ENCODE measurements at regions not wholly inside any gene's neighbourhood (a gene's known extent, or its start where the extent isn't known, plus 50 kb on each side); places are given as distances from the start of the nearest gene placed in this dataset.

DNA sequence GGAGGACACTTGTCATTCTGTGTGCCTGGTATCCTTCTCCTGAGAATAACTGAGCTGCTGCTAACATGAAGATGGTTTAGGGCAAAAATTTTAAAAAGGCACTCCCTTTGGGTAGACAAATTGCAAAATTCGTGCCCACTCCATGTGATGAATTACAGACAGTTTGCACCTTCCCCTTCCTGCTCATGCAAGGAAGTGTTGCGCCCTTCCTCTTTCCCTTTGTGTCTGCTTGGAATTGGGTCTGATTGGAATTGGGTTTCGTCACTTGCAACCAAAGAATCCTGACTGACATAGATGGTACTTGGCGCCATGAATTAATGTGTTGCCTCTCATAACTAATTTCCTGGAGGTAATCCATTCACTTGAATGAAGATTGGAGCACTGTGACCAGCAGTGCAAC is 62.3 kb upstream of the SHLD1 start (continued):
- TF ChIP-seq CHD1 (IDR thresholded peaks at IDR 0.05; ENCODE audit: low read depth, low read length) (no peak), FOXM1 (IDR thresholded peaks at IDR 0.05; ENCODE audit: low read depth, low read length) (no peak), TCF3 (IDR thresholded peaks at IDR 0.05; ENCODE audit: borderline replicate concordance, insufficient read depth, low read depth, low read length) (no peak)

DNA sequence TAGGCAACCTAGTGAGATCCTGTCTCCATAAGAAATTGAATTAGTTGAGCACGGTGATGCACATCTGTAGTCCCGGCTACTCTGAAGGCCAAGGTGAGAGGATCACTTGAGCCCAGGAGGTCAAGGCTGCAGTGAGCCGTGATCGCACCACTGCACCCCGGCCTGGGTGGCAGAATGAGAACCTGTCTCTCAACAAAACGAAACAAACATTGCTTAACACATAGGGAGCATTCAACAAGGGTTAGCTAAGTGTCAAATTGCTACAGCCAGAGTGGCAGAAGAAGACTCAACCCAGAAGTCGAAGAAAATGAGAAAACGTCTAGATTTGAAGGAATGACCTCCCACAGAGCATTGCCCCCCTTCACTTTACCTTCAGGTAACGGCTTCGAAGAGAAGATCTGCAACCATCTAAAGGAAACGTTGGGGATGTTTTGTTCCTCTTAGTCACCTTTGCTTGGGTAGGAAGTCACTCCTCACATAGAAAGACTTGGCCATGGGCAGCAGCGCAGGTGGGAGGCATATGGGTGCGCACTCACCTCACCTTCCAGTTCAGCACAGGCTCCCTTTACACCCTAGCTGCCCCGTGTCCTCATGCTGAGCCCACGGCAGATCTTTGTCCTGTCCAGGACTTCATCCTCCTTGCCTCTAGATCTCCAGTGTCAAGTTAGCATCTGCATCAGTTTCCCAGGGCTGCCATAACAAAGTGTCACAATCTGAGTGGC is 63.7 kb upstream of the SHLD1 start:
- Histone ChIP-seq H3K9ac (ENCODE audit: control insufficient read depth, insufficient read depth, low read length) (no peak overlapping the region), H3K79me2 (ENCODE audit: control insufficient read depth, insufficient read depth, low read length) (no peaks in the 10 kb centered on the region), H3K27ac (ENCODE audit: control insufficient read depth, insufficient read depth) (no peak overlapping the region), H3K36me3 (ENCODE audit: control insufficient read depth in 2 of 2, insufficient read depth in 2 of 2, low read length in 1 of 2) (no peaks in the 10 kb centered on the region), H2AFZ (ENCODE audit: control insufficient read depth, low read depth, low read length) (no peak overlapping the region), H3K4me3 (no peak overlapping the region), H3K9me3 (replicated peaks; ENCODE audit: control insufficient read depth, insufficient read depth, low read length) (no peaks in the 10 kb centered on the region), H3K4me1 (ENCODE audit: control insufficient read depth, insufficient read depth, low read length) (peaks cover 2% of the 10 kb centered on the region), H4K20me1 (ENCODE audit: control insufficient read depth, insufficient read depth) (no peaks in the 10 kb centered on the region), H3K27me3 (replicated peaks in 1 of 2; ENCODE audit: control insufficient read depth in 2 of 2, insufficient read depth in 2 of 2, low read length in 1 of 2) (no peaks in the 10 kb centered on the region), H3K4me2 (ENCODE audit: control insufficient read depth, insufficient read depth) (no peak overlapping the region)
- no peak for DNase-seq (ENCODE audit: low read depth, low spot score)
- no peak for FAIRE-seq
- intact Hi-C loops (cut with micrococcal nuclease; ENCODE audit: unreplicated experiment), result no loop called here
- no peak for ATAC-seq
- no TSS peak for BruUV-seq (replicated peaks)
- WGBS (ENCODE audit: insufficient coverage, insufficient replicate concordance, low lambda C conversion rate, missing lambda C conversion rate), result 76% methylated on average over 15 of the region's 15 CpGs
- SMC1A ChIA-PET (ENCODE audit: uncharacterized antibody, unreplicated experiment), result interaction anchor here (0.7 kb wide), 1 partner anchor 17 kb away, joined by 3 read pairs; no protein-coding TSS in a partner anchor
- CTCF ChIA-PET, result interaction anchor here (1.0 kb wide), 1 partner anchor 101 kb away, joined by 3 read pairs; no protein-coding TSS in a partner anchor
- POLR2A ChIA-PET, result no interaction called here
- TF ChIP-seq IKZF1 (conservative IDR thresholded peaks at IDR 0.05), result no peak
- no peak for TF ChIP-seq ZSCAN29 (IDR thresholded peaks at IDR 0.05)
- TF ChIP-seq SP1 (IDR thresholded peaks at IDR 0.05; ENCODE audit: low read depth, low read length), result no peak
- TF ChIP-seq SIN3A (IDR thresholded peaks at IDR 0.05; ENCODE audit: low read depth, low read length), result no peak
- no peak for TF ChIP-seq RBBP5 (conservative IDR thresholded peaks at IDR 0.05)
- no peak for TF ChIP-seq EP300 (IDR thresholded peaks at IDR 0.05; ENCODE audit: borderline replicate concordance in 1 of 2, control insufficient read depth in 1 of 2, low read depth in 2 of 2, low read length in 2 of 2)
- TF ChIP-seq CBFB (IDR thresholded peaks at IDR 0.05; ENCODE audit: low read depth), result no peak
- TF ChIP-seq STAT3 (IDR thresholded peaks at IDR 0.05; ENCODE audit: low read depth, low read length), result no peak
- TF ChIP-seq YY1 (IDR thresholded peaks at IDR 0.05; ENCODE audit: low read depth, low read length), result no peak
- TF ChIP-seq, protein P1, sequence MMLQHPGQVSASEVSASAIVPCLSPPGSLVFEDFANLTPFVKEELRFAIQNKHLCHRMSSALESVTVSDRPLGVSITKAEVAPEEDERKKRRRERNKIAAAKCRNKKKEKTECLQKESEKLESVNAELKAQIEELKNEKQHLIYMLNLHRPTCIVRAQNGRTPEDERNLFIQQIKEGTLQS (IDR thresholded peaks at IDR 0.05; ENCODE audit: borderline replicate concordance, extremely low read depth, low read depth, low read length), result no peak
- no peak for TF ChIP-seq CHD1 (IDR thresholded peaks at IDR 0.05; ENCODE audit: low read depth, low read length)
- no peak for TF ChIP-seq HDAC6 (IDR thresholded peaks at IDR 0.05; ENCODE audit: unreplicated experiment)
- TF ChIP-seq NRF1 (conservative IDR thresholded peaks at IDR 0.05; ENCODE audit: low read depth, low read length), result no peak
- TF ChIP-seq JUND (IDR thresholded peaks at IDR 0.05; ENCODE audit: low read depth, low read length), result no peak
- no peak for TF ChIP-seq RCOR1 (conservative IDR thresholded peaks at IDR 0.05; ENCODE audit: low read depth, low read length)
- TF ChIP-seq, protein P2, sequence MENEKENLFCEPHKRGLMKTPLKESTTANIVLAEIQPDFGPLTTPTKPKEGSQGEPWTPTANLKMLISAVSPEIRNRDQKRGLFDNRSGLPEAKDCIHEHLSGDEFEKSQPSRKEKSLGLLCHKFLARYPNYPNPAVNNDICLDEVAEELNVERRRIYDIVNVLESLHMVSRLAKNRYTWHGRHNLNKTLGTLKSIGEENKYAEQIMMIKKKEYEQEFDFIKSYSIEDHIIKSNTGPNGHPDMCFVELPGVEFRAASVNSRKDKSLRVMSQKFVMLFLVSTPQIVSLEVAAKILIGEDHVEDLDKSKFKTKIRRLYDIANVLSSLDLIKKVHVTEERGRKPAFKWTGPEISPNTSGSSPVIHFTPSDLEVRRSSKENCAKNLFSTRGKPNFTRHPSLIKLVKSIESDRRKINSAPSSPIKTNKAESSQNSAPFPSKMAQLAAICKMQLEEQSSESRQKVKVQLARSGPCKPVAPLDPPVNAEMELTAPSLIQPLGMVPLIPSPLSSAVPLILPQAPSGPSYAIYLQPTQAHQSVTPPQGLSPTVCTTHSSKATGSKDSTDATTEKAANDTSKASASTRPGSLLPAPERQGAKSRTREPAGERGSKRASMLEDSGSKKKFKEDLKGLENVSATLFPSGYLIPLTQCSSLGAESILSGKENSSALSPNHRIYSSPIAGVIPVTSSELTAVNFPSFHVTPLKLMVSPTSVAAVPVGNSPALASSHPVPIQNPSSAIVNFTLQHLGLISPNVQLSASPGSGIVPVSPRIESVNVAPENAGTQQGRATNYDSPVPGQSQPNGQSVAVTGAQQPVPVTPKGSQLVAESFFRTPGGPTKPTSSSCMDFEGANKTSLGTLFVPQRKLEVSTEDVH (IDR thresholded peaks at IDR 0.05; ENCODE audit: low read depth, partially characterized antibody), result no peak
- no peak for TF ChIP-seq NFIC (IDR thresholded peaks at IDR 0.05; ENCODE audit: low read depth, low read length)
- RAD21 ChIA-PET (ENCODE audit: unreplicated experiment), result no interaction called here
- in situ Hi-C loops (cut with MboI), result no loop called here

Measured in GM12878 (cell line).